Psoas muscle (tissue), 7 donors: ENCODE measurements at regions not wholly inside any gene's neighbourhood (a gene's known extent, or its start where the extent isn't known, plus 50 kb on each side); places are given as distances from the start of the nearest gene placed in this dataset.

Source experiments
- ATAC-seq, 4 donors: fragments of 200-7000 bp; cut with Tn5 transposase; one replicate each; pipeline ENCODE4 v1.9.1; 2020; ENCODE audit warnings: moderate library complexity in 3 of 4, mild to moderate bottlenecking in 2 of 4
- DNase-seq, 2 donors: peaks; one replicate each; pipeline ENCODE4 v3.0.0-alpha.2; 2020
- H3K27ac ChIP-seq: fragments of 200-600 bp; one replicate; pipeline ENCODE4 v1.8.0; 2022
- H3K27me3 ChIP-seq, 3 donors: fragments of 200-600 bp in 1 of 3; one replicate each; pipeline versions ENCODE4 v1.6.1 to v1.8.0; 2013 to 2022; ENCODE audit warnings: low read length in 2 of 3, mild to moderate bottlenecking in 2 of 3, moderate library complexity in 1 of 3; ENCODE audit not compliant: insufficient read depth in 3 of 3
- H3K36me3 ChIP-seq, 2 donors: fragments of 200-600 bp in 1 of 2; one replicate each; pipeline versions ENCODE4 v1.6.1 to v1.8.0; 2013 to 2022; ENCODE audit warnings: low read depth in 1 of 2, mild to moderate bottlenecking in 1 of 2, moderate library complexity in 1 of 2; ENCODE audit not compliant: insufficient read depth in 1 of 2
- H3K4me1 ChIP-seq: fragments of 200-600 bp; one replicate; pipeline ENCODE4 v1.8.0; 2022
- H3K4me3 ChIP-seq: fragments of 200-600 bp; one replicate; pipeline ENCODE4 v1.8.0; 2022; ENCODE audit warnings: mild to moderate bottlenecking
- H3K9me3 ChIP-seq: fragments of 200-600 bp; one replicate; pipeline ENCODE4 v1.8.0; 2022
- CTCF ChIP-seq: fragments of 200-600 bp; IDR thresholded peaks from one replicate; pipeline ENCODE4 v1.8.0; 2022; ENCODE audit warnings: antibody characterized with exemption
- WGBS, 3 donors: extraction: QIAGEN DNeasy Blood & Tissue Kit; methylation state at CpG; one replicate each; pipeline versions ENCODE4 v1.1.6 to v1.1.7; 2013; 5-methylcytosine and 5-hydroxymethylcytosine counted together
- intact Hi-C, 2 donors: fragments of 100-400 bp; cut with DNase I; formaldehyde crosslinking; loops; one replicate each; pipeline versions ENCODE4 v1.11.0 to v1.14.2; 2022
- donor health status: healthy with polysubstance abuse.
- donor health status: DM: no; HTN: no; CAD: no; lungs with moderate emphysema.
- donor health status: Bipolar disorder and iron deficiency.
- donor health status: healthy.
- donor health status: DM: yes; HTN: yes; CAD: no.
- donor health status: DM: no; HTN: no; CAD: no.
- donor health status: DM: yes; HTN: yes; CAD: no.

GRCh38 chrX:137431693-137432488 lies 134.0 kb upstream of the ZIC3 start:
- 30 to 53% (median 36%) methylated on average over 2 of the region's 2 CpGs for WGBS, 3 donors
- no peaks in the 10 kb centered on the region for H3K4me1 ChIP-seq
- H3K36me3 ChIP-seq, result no peaks in the 10 kb centered on the region
- no peak overlapping the region for H3K4me3 ChIP-seq
- TF ChIP-seq CTCF, result no peak
- no peak overlapping the region for H3K27ac ChIP-seq
- no peaks in the 10 kb centered on the region for H3K9me3 ChIP-seq
- peaks cover 0 to 50% (median 17%) of the 10 kb centered on the region in 3 donors for H3K27me3 ChIP-seq
- intact Hi-C loops, result no loop called here
- DNase-seq, result no peak
- ATAC-seq, result no peak

- no peak overlapping the region for H3K4me3 ChIP-seq
- intact Hi-C loops, result no loop called here
- H3K4me1 ChIP-seq, result no peaks in the 10 kb centered on the region
- no peaks in the 10 kb centered on the region for H3K36me3 ChIP-seq
- no peak for TF ChIP-seq CTCF
- no peak overlapping the region for H3K27ac ChIP-seq
- no peaks in the 10 kb centered on the region for H3K9me3 ChIP-seq
- DNase-seq (no peak), ATAC-seq (no peak)
- H3K27me3 ChIP-seq, result peaks cover 0 to 57% (median 17%) of the 10 kb centered on the region in 3 donors
Observed at GRCh38 chrX:137430984-137431475, 134.9 kb upstream of the ZIC3 start.

- Histone ChIP-seq H3K36me3 (no peaks in the 10 kb centered on the region), H3K9me3 (no peaks in the 10 kb centered on the region), H3K4me3 (no peak overlapping the region), H3K27me3 (peaks cover 0 to 63% (median 19%) of the 10 kb centered on the region in 3 donors), H3K27ac (no peak overlapping the region), H3K4me1 (no peaks in the 10 kb centered on the region)
- intact Hi-C loops, result no loop called here
- TF ChIP-seq CTCF, result no peak
- WGBS, 3 donors, result 4 to 17% (median 6%) methylated on average over 9 to 17 of the region's 17 CpGs
- ATAC-seq (no peak), DNase-seq (no peak)
Observed at GRCh38 chrX:137430301-137430700, 135.6 kb upstream of the ZIC3 start.

GRCh38 chrX:137428766-137429591 lies 136.9 kb upstream of the ZIC3 start:
- H3K4me3 ChIP-seq, result peak overlapping the region; percentile 61
- intact Hi-C loops, result no loop called here
- no peak overlapping the region for H3K27ac ChIP-seq
- H3K9me3 ChIP-seq, result no peaks in the 10 kb centered on the region
- H3K27me3 ChIP-seq, result peaks cover 0 to 74% (median 22%) of the 10 kb centered on the region in 3 donors
- no peaks in the 10 kb centered on the region for H3K4me1 ChIP-seq
- TF ChIP-seq CTCF, result no peak
- DNase-seq (no peak), ATAC-seq (no peak)
- H3K36me3 ChIP-seq, result no peaks in the 10 kb centered on the region
- 2 to 23% (median 4%) methylated on average over 33 to 44 of the region's 44 CpGs for WGBS, 3 donors
